ENCODE measurements at regions not wholly inside any gene's neighbourhood (a gene's known extent, or its start where the extent isn't known, plus 50 kb on each side); places are given as distances from the start of the nearest gene placed in this dataset.

- DNase-seq = no peak
These were observed 1206.8 kb upstream of the NRXN1 start for GRCh38 chr2:52238782-52239181.

- DNase-seq = peak; percentile 70
These were observed 1190.2 kb upstream of the NRXN1 start for GRCh38 chr2:52222128-52222527.

- DNase-seq = no peak
These were observed 1188.5 kb upstream of the NRXN1 start for GRCh38 chr2:52220393-52220792.

- DNase-seq = no peak
These were observed 1178.7 kb upstream of the NRXN1 start for GRCh38 chr2:52210611-52211010.

- DNase-seq = no peak
These were observed 1178.2 kb upstream of the NRXN1 start for GRCh38 chr2:52210161-52210560.

- DNase-seq = no peak
These were observed 1162.4 kb upstream of the NRXN1 start for GRCh38 chr2:52194342-52194741.

GRCh38 chr2:52193804-52194203, 1161.9 kb upstream of the NRXN1 start:
- no peak for DNase-seq

- DNase-seq = no peak
These were observed 1160.7 kb upstream of the NRXN1 start for GRCh38 chr2:52192656-52193055.

- DNase-seq = no peak
These were observed 1149.1 kb upstream of the NRXN1 start for GRCh38 chr2:52181080-52181479.

- no peak for DNase-seq
These were observed 1146.9 kb upstream of the NRXN1 start for GRCh38 chr2:52178845-52179244.

- DNase-seq = no peak
These were observed 1113.1 kb upstream of the NRXN1 start for GRCh38 chr2:52145005-52145404.

- no peak for DNase-seq
These were observed 1112.7 kb upstream of the NRXN1 start for GRCh38 chr2:52144590-52144989.

GRCh38 chr2:52141076-52141475, 1109.1 kb upstream of the NRXN1 start:
- DNase-seq = peak; percentile 35

GRCh38 chr2:52139241-52139640, 1107.3 kb upstream of the NRXN1 start:
- no peak for DNase-seq

GRCh38 chr2:52135235-52135634, 1103.3 kb upstream of the NRXN1 start:
- DNase-seq = peak; percentile 39

- no peak for DNase-seq
These were observed 1096.1 kb upstream of the NRXN1 start for GRCh38 chr2:52128081-52128480.

- no peak for DNase-seq
These were observed 1095.6 kb upstream of the NRXN1 start for GRCh38 chr2:52127527-52127926.

- DNase-seq = peak; percentile 66
These were observed 1085.4 kb upstream of the NRXN1 start for GRCh38 chr2:52117299-52117698.

- peak; percentile 34 for DNase-seq
These were observed 1083.8 kb upstream of the NRXN1 start for GRCh38 chr2:52115750-52116149.

- DNase-seq = peak; percentile 89
These were observed 1081.4 kb upstream of the NRXN1 start for GRCh38 chr2:52113338-52113737.

- no peak for DNase-seq
These were observed 1080.2 kb upstream of the NRXN1 start for GRCh38 chr2:52112141-52112540.

- no peak for DNase-seq
These were observed 1075.2 kb upstream of the NRXN1 start for GRCh38 chr2:52107124-52107523.

GRCh38 chr2:52097071-52097470, 1065.1 kb upstream of the NRXN1 start:
- no peak for DNase-seq

GRCh38 chr2:52084759-52085158, 1052.8 kb upstream of the NRXN1 start:
- DNase-seq = peak; percentile 68

GRCh38 chr2:52083214-52083613, 1051.3 kb upstream of the NRXN1 start:
- DNase-seq = no peak

GRCh38 chr2:52082646-52083045, 1050.7 kb upstream of the NRXN1 start:
- no peak for DNase-seq
